Neural cell (in vitro differentiated cells): ENCODE measurements at regions not wholly inside any gene's neighbourhood (a gene's known extent, or its start where the extent isn't known, plus 50 kb on each side); places are given as distances from the start of the nearest gene placed in this dataset.

Experiments
- H2AFZ ChIP-seq: fragments of 200-600, 300-800 bp; sonication (generic), shearing (Covaris generic); 2 replicates; pipeline ENCODE4 v1.6.0; 2014; ENCODE audit warnings: low read depth, mild to moderate bottlenecking, antibody characterized with exemption, low read length, moderate library complexity
- H3F3A ChIP-seq: fragments of 200-600 bp; shearing (Covaris generic); 2 replicates; pipeline ENCODE4 v1.6.1; 2016; ENCODE audit warnings: mild to moderate bottlenecking, moderate library complexity, mixed read lengths, antibody characterized with exemption, low read length; ENCODE audit not compliant: insufficient read depth, poor library complexity, severe bottlenecking
- H3K27ac ChIP-seq: fragments of 200-600, 300-800 bp; sonication (generic), shearing (Covaris generic); 2 replicates; pipeline ENCODE4 v1.5.1; 2014; ENCODE audit warnings: mild to moderate bottlenecking, low read length, moderate library complexity
- H3K27me3 ChIP-seq: fragments of 300-800, 200-600 bp; sonication (generic), shearing (Covaris generic); 2 replicates; pipeline ENCODE4 v1.6.0; 2014; ENCODE audit warnings: mild to moderate bottlenecking, low read depth, low read length, moderate library complexity; ENCODE audit not compliant: insufficient read depth
- H3K36me3 ChIP-seq: fragments of 300-800, 200-600 bp; sonication (generic), shearing (Covaris generic); 2 replicates; pipeline ENCODE4 v1.5.1; 2014; ENCODE audit warnings: mild to moderate bottlenecking, antibody characterized with exemption, low read length, moderate library complexity; ENCODE audit not compliant: insufficient read depth
- H3K4me2 ChIP-seq: fragments of 300-800, 200-600 bp; sonication (generic), shearing (Covaris generic); 2 replicates; pipeline ENCODE4 v1.6.0; 2014; ENCODE audit warnings: mild to moderate bottlenecking, low read length
- H3K4me3 ChIP-seq: fragments of 300-800, 200-600 bp; sonication (generic), shearing (Covaris generic); 2 replicates; pipeline ENCODE4 v1.5.1; 2014; ENCODE audit warnings: mild to moderate bottlenecking, low read length, moderate library complexity
- H3K79me2 ChIP-seq: fragments of 200-600 bp; shearing (Covaris generic); replicated peaks from 2 replicates; pipeline ENCODE4 v1.6.0; 2014; ENCODE audit warnings: mild to moderate bottlenecking, low read length, moderate library complexity; ENCODE audit not compliant: insufficient read depth
- H3K9ac ChIP-seq: fragments of 300-800, 200-600 bp; sonication (generic), shearing (Covaris generic); 2 replicates; pipeline ENCODE4 v1.6.1; 2016; ENCODE audit warnings: mild to moderate bottlenecking, low read length, mixed read lengths
- H3K9me2 ChIP-seq: fragments of 200-600 bp; shearing (Covaris generic); 2 replicates; pipeline ENCODE4 v1.6.1; 2016; ENCODE audit warnings: mild to moderate bottlenecking, low read length, mixed read lengths; ENCODE audit not compliant: insufficient read depth
- H3K9me3 ChIP-seq: fragments of 200-600, 300-800 bp; sonication (generic), shearing (Covaris generic); 2 replicates; pipeline ENCODE4 v1.6.1; 2016; ENCODE audit warnings: mild to moderate bottlenecking, mixed run types, low read length, moderate library complexity, mixed read lengths
- H4K20me1 ChIP-seq: fragments of 200-600 bp; shearing (Covaris generic); 2 replicates; pipeline ENCODE4 v1.6.1; 2016; ENCODE audit warnings: mild to moderate bottlenecking, mixed run types; ENCODE audit not compliant: insufficient read depth
- CTCF ChIP-seq: fragments of 450-650 bp; IDR thresholded peaks from 2 replicates; pipeline ENCODE4 v1.5.1; 2014; ENCODE audit warnings: antibody characterized with exemption, mild to moderate bottlenecking, moderate library complexity; ENCODE audit not compliant: poor library complexity, severe bottlenecking
- EP300 ChIP-seq: fragments of 450-650 bp; conservative IDR thresholded peaks from 2 replicates; pipeline ENCODE4 v1.6.1; 2014; ENCODE audit warnings: antibody characterized with exemption, mild to moderate bottlenecking, moderate library complexity; ENCODE audit not compliant: poor library complexity, severe bottlenecking
- EZH2 ChIP-seq: fragments of 200-600, 300-800 bp; shearing (Covaris generic), sonication (generic); IDR thresholded peaks from 2 replicates; pipeline ENCODE4 v1.6.1; 2014; ENCODE audit warnings: antibody characterized with exemption, low read length, borderline replicate concordance, mild to moderate bottlenecking; ENCODE audit not compliant: insufficient read depth, poor library complexity, severe bottlenecking
- MXI1 ChIP-seq: fragments of 450-650 bp; conservative IDR thresholded peaks from 2 replicates; pipeline ENCODE4 v1.6.1; 2014; ENCODE audit warnings: antibody characterized with exemption, mild to moderate bottlenecking; ENCODE audit not compliant: poor library complexity, severe bottlenecking
- POLR2AphosphoS5 ChIP-seq: IDR thresholded peaks from 2 replicates; pipeline ENCODE4 v1.6.1; 2012
- RAD21 ChIP-seq: fragments of 450-650 bp; conservative IDR thresholded peaks from 2 replicates; pipeline ENCODE4 v1.6.1; 2014; ENCODE audit warnings: antibody characterized with exemption, mild to moderate bottlenecking, moderate library complexity
- REST ChIP-seq: IDR thresholded peaks from 2 replicates; pipeline ENCODE4 v1.6.1; 2012; ENCODE audit warnings: borderline replicate concordance
- SMC3 ChIP-seq: fragments of 450-650 bp; conservative IDR thresholded peaks from 2 replicates; pipeline ENCODE4 v1.6.1; 2014; ENCODE audit warnings: antibody characterized with exemption, mild to moderate bottlenecking, moderate library complexity; ENCODE audit not compliant: poor library complexity
- TAF1 ChIP-seq: IDR thresholded peaks from 2 replicates; pipeline ENCODE4 v1.6.1; 2012; ENCODE audit warnings: low read depth

GRCh38 chr2:120548627-120549608, 186.8 kb upstream of the GLI2 start:
- Histone ChIP-seq H3K9me2 (no peaks in the 10 kb centered on the region), H3K9ac (no peak overlapping the region), H3K36me3 (no peaks in the 10 kb centered on the region), H2AFZ (no peak overlapping the region), H3K4me3 (no peak overlapping the region), H3K79me2 (no peaks in the 10 kb centered on the region), H4K20me1 (no peaks in the 10 kb centered on the region), H3F3A (no peaks in the 10 kb centered on the region), H3K27ac (no peak overlapping the region), H3K4me2 (no peak overlapping the region), H3K27me3 (peaks cover 8% of the 10 kb centered on the region), H3K9me3 (no peaks in the 10 kb centered on the region)
- TF ChIP-seq MXI1 (no peak), RAD21 (no peak), REST (no peak), SMC3 (no peak), EZH2 (no peak), CTCF (no peak), EP300 (no peak)

GRCh38 chr2:120549841-120550240, 185.8 kb upstream of the GLI2 start:
- Histone ChIP-seq H2AFZ (no peak overlapping the region), H3K4me3 (no peak overlapping the region), H3K4me2 (no peak overlapping the region), H3K36me3 (no peaks in the 10 kb centered on the region), H3K9ac (no peak overlapping the region), H3K79me2 (no peaks in the 10 kb centered on the region), H3K9me3 (no peaks in the 10 kb centered on the region), H3K27ac (no peak overlapping the region), H3F3A (no peaks in the 10 kb centered on the region), H4K20me1 (no peaks in the 10 kb centered on the region), H3K9me2 (no peaks in the 10 kb centered on the region), H3K27me3 (peaks cover 8% of the 10 kb centered on the region)
- no peak for TF ChIP-seq EP300
- TF ChIP-seq CTCF: no peak
- TF ChIP-seq RAD21: no peak
- TF ChIP-seq TAF1: no peak
- TF ChIP-seq POLR2AphosphoS5: no peak
- no peak for TF ChIP-seq MXI1
- no peak for TF ChIP-seq EZH2
- TF ChIP-seq REST: no peak
- TF ChIP-seq SMC3: no peak
